Bronchial epithelial cell (primary cell): ENCODE measurements at regions not wholly inside any gene's neighbourhood (a gene's known extent, or its start where the extent isn't known, plus 50 kb on each side); places are given as distances from the start of the nearest gene placed in this dataset.

Experiments
- DNase-seq: peaks from one replicate; pipeline ENCODE4 v3.0.0-alpha.2; 2010; ENCODE audit warnings: low read depth
- FAIRE-seq: peaks from 2 replicates; lab custom pipeline; 2011; peaks lifted over from hg19 to GRCh38; lab: Jason Lieb, UNC
- H3K27me3 ChIP-seq: 2 replicates; pipeline ENCODE4 v1.5.1; 2011; ENCODE audit warnings: low read length; ENCODE audit not compliant: control insufficient read depth, insufficient read depth
- H3K36me3 ChIP-seq: 2 replicates; pipeline ENCODE4 v1.5.1; 2011; ENCODE audit warnings: low read length; ENCODE audit not compliant: control insufficient read depth, insufficient read depth
- H3K4me3 ChIP-seq: 2 replicates; pipeline ENCODE4 v1.5.1; 2011; ENCODE audit warnings: mild to moderate bottlenecking, low read depth, low read length, control low read depth
- CTCF ChIP-seq: IDR thresholded peaks from 2 replicates; pipeline ENCODE4 v1.5.1; 2011; ENCODE audit warnings: mild to moderate bottlenecking, moderate library complexity, low read length, control low read depth, inconsistent platforms; ENCODE audit not compliant: insufficient read depth, severe bottlenecking

- FAIRE-seq, result no peak
- Histone ChIP-seq H3K27me3 (no peaks in the 10 kb centered on the region), H3K36me3 (no peaks in the 10 kb centered on the region), H3K4me3 (no peak overlapping the region)
- DNase-seq, result no peak
- TF ChIP-seq CTCF, result no peak
Observed at GRCh38 chr1:147479864-147480564, 61.3 kb upstream of the BCL9 start.

GRCh38 chr1:147480565-147480935 is 60.8 kb upstream of the BCL9 start:
- Histone ChIP-seq H3K27me3 (no peaks in the 10 kb centered on the region), H3K36me3 (no peaks in the 10 kb centered on the region), H3K4me3 (no peak overlapping the region)
- FAIRE-seq (no peak), DNase-seq (no peak)
- TF ChIP-seq CTCF, result no peak

- Histone ChIP-seq H3K27me3 (no peaks in the 10 kb centered on the region), H3K36me3 (no peaks in the 10 kb centered on the region), H3K4me3 (no peak overlapping the region)
- FAIRE-seq (peak; percentile 62), DNase-seq (no peak)
- TF ChIP-seq CTCF, result no peak
Observed at GRCh38 chr1:147486876-147487656, 54.2 kb upstream of the BCL9 start.

- no peak overlapping the region for H3K4me3 ChIP-seq
- DNase-seq (no peak), FAIRE-seq (no peak)
- no peaks in the 10 kb centered on the region for H3K27me3 ChIP-seq
- no peaks in the 10 kb centered on the region for H3K36me3 ChIP-seq
- TF ChIP-seq CTCF, result no peak
Observed at GRCh38 chr1:147491098-147491497, 50.2 kb upstream of the BCL9 start.
